ENCODE measurements at regions not wholly inside any gene's neighbourhood (a gene's known extent, or its start where the extent isn't known, plus 50 kb on each side); places are given as distances from the start of the nearest gene placed in this dataset.

DNA sequence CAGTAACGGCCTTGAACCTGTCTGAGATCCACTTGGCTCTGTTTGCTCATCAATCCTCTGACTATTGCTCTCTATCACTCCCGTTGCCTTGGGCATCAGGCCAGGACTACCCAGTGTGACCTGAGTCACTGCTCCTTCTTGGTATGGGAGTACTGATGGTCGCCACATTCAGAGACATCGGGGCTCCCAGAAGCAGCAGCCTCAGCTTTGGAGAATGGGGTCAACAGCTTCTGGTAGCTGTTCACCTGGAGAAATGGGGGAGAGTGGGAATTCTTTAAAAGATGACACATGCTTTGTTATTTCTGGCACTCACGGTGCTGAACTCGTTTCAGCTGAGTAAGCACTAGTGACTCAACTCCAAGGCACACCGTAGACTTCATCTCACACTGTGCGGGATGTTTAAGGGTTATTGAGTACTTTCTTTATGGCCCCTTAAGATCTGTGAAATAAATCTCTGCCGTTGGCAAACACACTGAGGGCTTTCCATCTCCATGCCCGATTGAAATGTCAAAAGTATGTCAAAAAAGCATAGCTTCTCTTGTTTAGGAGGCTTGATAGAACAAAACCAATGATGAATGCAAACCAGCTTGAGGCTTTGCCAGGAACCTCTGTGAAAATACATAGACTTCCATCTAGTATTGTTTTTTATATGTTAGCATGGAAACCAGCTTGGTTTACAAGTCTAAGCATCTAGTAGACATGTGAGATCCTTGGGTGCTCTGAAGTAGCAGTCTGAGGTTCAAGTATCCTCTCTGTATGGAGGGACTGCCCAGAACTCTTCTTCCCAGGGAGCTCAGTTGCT is 333.1 kb downstream of the CXCL12 start:
- Mint-ChIP-seq H3K27me3 (peaks cover 84% of the 10 kb centered on the region), H3K9me3 (no peaks in the 10 kb centered on the region), H3K4me3 (no peak overlapping the region), H3K27ac (ENCODE audit: low read depth) (no peak overlapping the region), H3K36me3 (ENCODE audit: insufficient read depth) (no peaks in the 10 kb centered on the region), H3K4me1 (no peaks in the 10 kb centered on the region)
- DNase-seq (ENCODE audit: low spot score in 2 of 2) (no peak), ATAC-seq (replicated peaks; ENCODE audit: extremely low read depth, poor library complexity, severe bottlenecking) (no peak)

- DNase-seq (ENCODE audit: low spot score in 2 of 2) (no peak), ATAC-seq (replicated peaks; ENCODE audit: extremely low read depth, poor library complexity, severe bottlenecking) (no peak)
- no peak overlapping the region for H3K4me3 Mint-ChIP-seq
- H3K27ac Mint-ChIP-seq (ENCODE audit: low read depth) = no peak overlapping the region
- H3K27me3 Mint-ChIP-seq = peaks cover 84% of the 10 kb centered on the region
- no peaks in the 10 kb centered on the region for H3K9me3 Mint-ChIP-seq
- H3K36me3 Mint-ChIP-seq (ENCODE audit: insufficient read depth) = no peaks in the 10 kb centered on the region
- H3K4me1 Mint-ChIP-seq = no peaks in the 10 kb centered on the region
Measured at GRCh38 chr10:44051091-44051490, 333.8 kb downstream of the CXCL12 start.

DNA sequence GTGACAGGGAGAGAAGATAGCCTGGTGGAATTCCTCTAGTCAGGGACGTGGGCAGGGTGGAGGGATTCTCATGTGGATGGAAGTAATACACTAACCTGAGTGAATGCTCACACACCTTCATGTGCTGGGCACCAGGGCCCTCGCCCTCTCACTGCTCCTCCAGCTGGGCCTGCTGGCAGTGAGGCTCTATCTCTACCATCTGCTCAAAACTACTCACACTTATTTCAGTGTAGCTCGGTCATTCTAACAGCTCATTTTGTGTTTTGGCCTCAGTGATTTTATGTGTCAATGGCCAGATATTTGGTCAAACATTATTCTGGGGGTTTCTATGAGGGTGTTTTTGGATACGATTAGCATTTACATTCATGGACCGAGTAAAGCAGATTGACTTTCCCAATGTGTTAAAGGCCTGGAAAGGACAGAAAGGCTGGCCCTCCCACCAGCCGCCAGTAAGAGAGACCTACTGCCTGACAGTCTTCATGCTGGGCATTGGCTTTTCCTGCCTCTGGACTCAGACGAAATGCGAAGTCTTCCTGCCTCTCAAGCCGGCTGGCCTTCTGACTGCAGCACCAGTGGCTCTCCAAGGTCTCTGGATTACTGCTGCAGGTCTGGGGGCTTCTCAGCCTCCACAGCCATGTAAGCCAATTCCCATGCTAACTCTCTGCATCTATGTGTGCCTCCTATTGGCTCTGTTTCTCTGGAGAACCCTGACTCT is 335.4 kb downstream of the CXCL12 start:
- Mint-ChIP-seq H3K27ac (ENCODE audit: low read depth) (no peak overlapping the region), H3K27me3 (peaks cover 75% of the 10 kb centered on the region), H3K36me3 (ENCODE audit: insufficient read depth) (no peaks in the 10 kb centered on the region), H3K9me3 (no peaks in the 10 kb centered on the region), H3K4me3 (no peak overlapping the region), H3K4me1 (no peaks in the 10 kb centered on the region)
- ATAC-seq (replicated peaks; ENCODE audit: extremely low read depth, poor library complexity, severe bottlenecking) (no peak), DNase-seq (ENCODE audit: low spot score in 2 of 2) (no peak)

DNA sequence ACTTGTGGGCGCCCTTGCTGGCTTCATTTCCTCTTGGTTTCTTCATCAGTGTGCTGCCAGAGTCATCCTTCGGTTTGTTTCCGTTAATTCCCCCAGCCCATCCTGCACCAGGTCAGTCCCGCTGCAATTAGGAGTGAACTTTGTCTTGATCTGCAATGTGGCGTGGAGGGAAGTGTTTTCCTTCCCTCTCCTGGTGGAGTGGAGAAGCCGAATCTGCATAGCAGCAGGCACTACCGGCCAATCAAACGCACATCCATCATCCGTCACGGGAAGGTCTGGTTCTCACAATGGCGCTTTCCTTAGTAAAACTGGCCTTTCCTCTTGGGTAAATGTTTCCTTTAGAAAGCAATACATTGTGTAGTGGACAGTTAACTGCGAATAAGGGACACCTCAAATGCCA is 337.5 kb downstream of the CXCL12 start:
- ATAC-seq (replicated peaks; ENCODE audit: extremely low read depth, poor library complexity, severe bottlenecking) (no peak), DNase-seq (ENCODE audit: low spot score in 2 of 2) (no peak)
- H3K9me3 Mint-ChIP-seq = no peaks in the 10 kb centered on the region
- no peak overlapping the region for H3K27ac Mint-ChIP-seq (ENCODE audit: low read depth)
- no peak overlapping the region for H3K4me3 Mint-ChIP-seq
- no peaks in the 10 kb centered on the region for H3K4me1 Mint-ChIP-seq
- no peaks in the 10 kb centered on the region for H3K36me3 Mint-ChIP-seq (ENCODE audit: insufficient read depth)
- peaks cover 71% of the 10 kb centered on the region for H3K27me3 Mint-ChIP-seq

GRCh38 chr10:44046605-44047004 is 338.3 kb downstream of the CXCL12 start:
- H3K4me3 Mint-ChIP-seq = no peak overlapping the region
- no peak overlapping the region for H3K27ac Mint-ChIP-seq (ENCODE audit: low read depth)
- H3K27me3 Mint-ChIP-seq = peaks cover 63% of the 10 kb centered on the region
- no peaks in the 10 kb centered on the region for H3K36me3 Mint-ChIP-seq (ENCODE audit: insufficient read depth)
- ATAC-seq (replicated peaks; ENCODE audit: extremely low read depth, poor library complexity, severe bottlenecking) (no peak), DNase-seq (ENCODE audit: low spot score in 2 of 2) (no peak)
- H3K4me1 Mint-ChIP-seq = no peaks in the 10 kb centered on the region
- H3K9me3 Mint-ChIP-seq = no peaks in the 10 kb centered on the region

DNA sequence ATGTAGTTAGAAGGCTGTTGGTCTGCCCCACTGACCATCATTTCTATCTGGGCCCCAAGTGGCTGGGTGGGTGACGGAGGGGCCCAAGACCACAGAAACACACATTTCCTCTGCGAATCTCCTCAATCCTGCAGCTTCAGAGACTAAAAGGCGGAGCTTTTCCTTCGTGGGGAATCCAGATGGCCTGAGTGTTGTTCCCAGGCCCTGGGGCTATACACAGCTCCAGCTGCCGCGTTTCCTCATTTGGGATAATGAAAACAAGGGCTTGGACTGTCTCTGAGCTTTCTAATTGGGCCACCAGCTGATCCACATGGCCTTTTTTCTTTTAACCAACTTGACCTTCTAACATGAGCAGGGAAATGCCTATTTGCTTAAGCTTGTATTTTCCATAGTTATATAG is 339.9 kb downstream of the CXCL12 start:
- no peak for DNase-seq (ENCODE audit: low spot score in 2 of 2)
- Mint-ChIP-seq H3K9me3 (no peaks in the 10 kb centered on the region), H3K27me3 (peaks cover 50% of the 10 kb centered on the region), H3K4me3 (no peak overlapping the region), H3K36me3 (ENCODE audit: insufficient read depth) (no peaks in the 10 kb centered on the region), H3K27ac (ENCODE audit: low read depth) (no peak overlapping the region), H3K4me1 (no peaks in the 10 kb centered on the region)
- ATAC-seq (replicated peaks; ENCODE audit: extremely low read depth, poor library complexity, severe bottlenecking) = no peak

DNA sequence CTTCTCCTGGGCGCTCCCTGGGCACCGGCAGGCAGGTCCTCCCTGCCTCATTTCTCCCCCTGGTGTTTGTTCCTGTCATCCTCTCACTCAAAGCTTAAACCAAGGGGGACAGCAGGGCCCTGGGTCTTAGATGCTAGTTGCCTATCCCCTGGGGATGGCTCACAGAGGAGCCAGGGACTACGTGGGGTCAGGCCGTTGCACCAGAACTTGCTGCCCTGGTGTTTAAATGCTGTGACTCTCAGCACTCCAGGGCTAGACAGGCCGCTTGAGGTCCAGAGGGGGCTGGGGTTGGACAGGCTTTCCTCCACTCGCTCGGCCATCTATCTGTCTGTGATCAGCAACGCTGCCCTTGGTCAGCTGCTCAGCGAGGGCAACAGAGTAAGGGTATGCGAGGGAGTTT is 340.3 kb downstream of the CXCL12 start:
- H3K9me3 Mint-ChIP-seq = no peaks in the 10 kb centered on the region
- no peak overlapping the region for H3K4me3 Mint-ChIP-seq
- H3K27me3 Mint-ChIP-seq = peaks cover 45% of the 10 kb centered on the region
- ATAC-seq (replicated peaks; ENCODE audit: extremely low read depth, poor library complexity, severe bottlenecking) = no peak
- no peaks in the 10 kb centered on the region for H3K4me1 Mint-ChIP-seq
- H3K27ac Mint-ChIP-seq (ENCODE audit: low read depth) = no peak overlapping the region
- DNase-seq (ENCODE audit: low spot score in 2 of 2) = no peak
- H3K36me3 Mint-ChIP-seq (ENCODE audit: insufficient read depth) = no peaks in the 10 kb centered on the region

- no peak for DNase-seq (ENCODE audit: low spot score in 2 of 2)
- no peaks in the 10 kb centered on the region for H3K36me3 Mint-ChIP-seq (ENCODE audit: insufficient read depth)
- no peak overlapping the region for H3K4me3 Mint-ChIP-seq
- no peak for ATAC-seq (replicated peaks; ENCODE audit: extremely low read depth, poor library complexity, severe bottlenecking)
- H3K27me3 Mint-ChIP-seq = peaks cover 38% of the 10 kb centered on the region
- H3K4me1 Mint-ChIP-seq = no peaks in the 10 kb centered on the region
- no peak overlapping the region for H3K27ac Mint-ChIP-seq (ENCODE audit: low read depth)
- no peaks in the 10 kb centered on the region for H3K9me3 Mint-ChIP-seq
Measured at GRCh38 chr10:44043646-44044375, 341.1 kb downstream of the CXCL12 start.

DNA sequence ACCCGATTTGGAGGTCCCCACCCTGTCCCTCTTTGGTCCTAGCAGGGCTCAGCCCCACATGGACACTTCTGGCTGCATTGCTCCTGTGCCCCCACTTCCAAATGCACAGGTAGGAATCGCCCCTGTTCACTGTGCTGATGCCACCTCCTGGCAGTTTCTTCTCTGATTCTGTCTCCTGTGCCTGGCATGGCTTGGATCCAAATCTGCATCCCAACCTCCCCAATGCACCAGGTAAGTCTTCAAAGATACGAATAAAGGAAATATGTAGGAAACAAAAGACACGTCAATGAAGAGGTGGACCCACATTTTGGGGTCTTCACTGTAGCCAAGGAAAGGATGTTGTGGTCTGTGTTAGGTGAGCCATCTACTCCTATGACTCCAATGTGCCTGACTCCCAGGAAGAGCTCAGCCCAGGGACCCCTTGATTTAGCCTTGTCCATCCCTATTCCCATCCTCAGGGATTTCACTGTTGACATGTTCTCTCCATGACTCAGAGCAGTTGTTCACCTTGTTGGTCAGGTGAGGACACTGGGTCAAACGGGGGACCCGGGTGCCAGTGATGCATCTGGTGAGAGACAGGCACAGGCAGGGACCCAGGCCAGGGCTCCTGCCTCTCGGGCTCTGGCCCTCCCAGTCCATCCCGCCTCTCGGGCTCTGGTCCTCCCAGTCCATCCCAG is 341.8 kb downstream of the CXCL12 start:
- DNase-seq (ENCODE audit: low spot score in 2 of 2) (no peak), ATAC-seq (replicated peaks; ENCODE audit: extremely low read depth, poor library complexity, severe bottlenecking) (no peak)
- no peaks in the 10 kb centered on the region for H3K4me1 Mint-ChIP-seq
- H3K27ac Mint-ChIP-seq (ENCODE audit: low read depth) = no peak overlapping the region
- H3K27me3 Mint-ChIP-seq = peaks cover 32% of the 10 kb centered on the region
- no peak overlapping the region for H3K4me3 Mint-ChIP-seq
- H3K9me3 Mint-ChIP-seq = no peaks in the 10 kb centered on the region
- H3K36me3 Mint-ChIP-seq (ENCODE audit: insufficient read depth) = no peaks in the 10 kb centered on the region

- Mint-ChIP-seq H3K9me3 (no peaks in the 10 kb centered on the region), H3K27ac (ENCODE audit: low read depth) (no peak overlapping the region), H3K27me3 (peaks cover 24% of the 10 kb centered on the region), H3K4me1 (no peaks in the 10 kb centered on the region), H3K36me3 (ENCODE audit: insufficient read depth) (no peaks in the 10 kb centered on the region), H3K4me3 (no peak overlapping the region)
- DNase-seq (ENCODE audit: low spot score in 2 of 2) (no peak), ATAC-seq (replicated peaks; ENCODE audit: extremely low read depth, poor library complexity, severe bottlenecking) (no peak)
Measured at GRCh38 chr10:44042075-44042770, 342.7 kb downstream of the CXCL12 start.

DNA sequence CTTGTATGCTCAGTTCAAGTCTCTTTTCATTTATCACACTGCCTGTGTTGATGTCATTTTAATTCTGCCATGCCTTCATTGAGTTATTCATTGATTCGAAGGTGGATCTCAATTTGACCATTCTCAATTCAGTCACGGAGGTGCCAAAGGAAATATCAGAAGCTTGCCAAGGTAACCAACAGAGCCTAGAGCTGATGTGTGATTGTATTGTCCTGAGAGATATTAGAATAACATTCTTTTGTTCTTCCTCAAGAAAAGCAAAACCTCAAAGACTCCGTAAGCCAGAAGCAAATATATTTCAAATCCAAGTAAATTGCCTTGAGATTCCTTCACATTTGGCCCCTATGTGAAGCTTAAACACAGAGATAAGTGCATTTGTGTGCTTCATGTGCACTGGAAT is 345.3 kb downstream of the CXCL12 start:
- Mint-ChIP-seq H3K27ac (ENCODE audit: low read depth) (no peak overlapping the region), H3K36me3 (ENCODE audit: insufficient read depth) (no peaks in the 10 kb centered on the region), H3K27me3 (peaks cover 24% of the 10 kb centered on the region), H3K4me1 (no peaks in the 10 kb centered on the region), H3K4me3 (no peak overlapping the region), H3K9me3 (no peaks in the 10 kb centered on the region)
- DNase-seq (ENCODE audit: low spot score in 2 of 2) = no peak
- no peak for ATAC-seq (replicated peaks; ENCODE audit: extremely low read depth, poor library complexity, severe bottlenecking)

GRCh38 chr10:44036425-44036824 is 348.5 kb downstream of the CXCL12 start:
- no peaks in the 10 kb centered on the region for H3K4me1 Mint-ChIP-seq
- ATAC-seq (replicated peaks; ENCODE audit: extremely low read depth, poor library complexity, severe bottlenecking) = no peak
- no peaks in the 10 kb centered on the region for H3K9me3 Mint-ChIP-seq
- no peak for DNase-seq (ENCODE audit: low spot score in 2 of 2)
- no peaks in the 10 kb centered on the region for H3K36me3 Mint-ChIP-seq (ENCODE audit: insufficient read depth)
- no peak overlapping the region for H3K4me3 Mint-ChIP-seq
- peaks cover 25% of the 10 kb centered on the region for H3K27me3 Mint-ChIP-seq
- H3K27ac Mint-ChIP-seq (ENCODE audit: low read depth) = no peak overlapping the region
